Body of pancreas (tissue), 4 donors: ENCODE measurements at regions not wholly inside any gene's neighbourhood (a gene's known extent, or its start where the extent isn't known, plus 50 kb on each side); places are given as distances from the start of the nearest gene placed in this dataset.

Experiments
- POLR2A ChIP-seq, 3 donors: fragments of 450-650 bp; IDR thresholded peaks; one replicate each; pipeline ENCODE4 v1.6.1; 2016; ENCODE audit warnings: antibody characterized with exemption in 3 of 3, mild to moderate bottlenecking in 2 of 3
- TF ChIP-seq, protein P1 (sequence below), 7 experiments: fragments of 450-650 bp in 4 of 7; fragments of 200-600 bp in 3 of 7; sonication (generic) in 3 of 7; IDR thresholded peaks; one replicate each; pipeline ENCODE4 v1.5.1; 2016 to 2019; ENCODE audit warnings: antibody characterized with exemption in 7 of 7

DNA sequence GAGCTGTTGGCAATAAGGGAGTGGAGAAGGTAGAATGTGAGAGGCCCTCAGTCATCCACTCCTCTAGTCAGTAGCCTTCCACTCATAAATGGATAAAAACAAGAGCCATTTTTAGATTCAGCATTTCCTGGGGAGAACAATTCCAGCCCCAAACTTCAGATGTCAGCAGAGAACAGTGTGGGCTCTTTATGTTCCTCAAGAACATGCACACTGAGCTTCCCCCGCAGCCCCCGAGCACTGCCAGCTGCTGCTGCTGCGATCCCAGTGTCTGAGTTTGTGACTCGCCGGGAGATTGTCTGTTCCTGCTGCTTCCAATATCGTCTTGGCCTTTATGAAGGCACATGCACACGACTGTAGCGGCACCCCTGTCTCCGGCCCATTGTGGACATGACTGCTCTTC is 143.7 kb upstream of the CTNNA2 start:
- TF ChIP-seq, protein P1, sequence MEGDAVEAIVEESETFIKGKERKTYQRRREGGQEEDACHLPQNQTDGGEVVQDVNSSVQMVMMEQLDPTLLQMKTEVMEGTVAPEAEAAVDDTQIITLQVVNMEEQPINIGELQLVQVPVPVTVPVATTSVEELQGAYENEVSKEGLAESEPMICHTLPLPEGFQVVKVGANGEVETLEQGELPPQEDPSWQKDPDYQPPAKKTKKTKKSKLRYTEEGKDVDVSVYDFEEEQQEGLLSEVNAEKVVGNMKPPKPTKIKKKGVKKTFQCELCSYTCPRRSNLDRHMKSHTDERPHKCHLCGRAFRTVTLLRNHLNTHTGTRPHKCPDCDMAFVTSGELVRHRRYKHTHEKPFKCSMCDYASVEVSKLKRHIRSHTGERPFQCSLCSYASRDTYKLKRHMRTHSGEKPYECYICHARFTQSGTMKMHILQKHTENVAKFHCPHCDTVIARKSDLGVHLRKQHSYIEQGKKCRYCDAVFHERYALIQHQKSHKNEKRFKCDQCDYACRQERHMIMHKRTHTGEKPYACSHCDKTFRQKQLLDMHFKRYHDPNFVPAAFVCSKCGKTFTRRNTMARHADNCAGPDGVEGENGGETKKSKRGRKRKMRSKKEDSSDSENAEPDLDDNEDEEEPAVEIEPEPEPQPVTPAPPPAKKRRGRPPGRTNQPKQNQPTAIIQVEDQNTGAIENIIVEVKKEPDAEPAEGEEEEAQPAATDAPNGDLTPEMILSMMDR (IDR thresholded peaks at IDR 0.05), result no peak
- no peak for TF ChIP-seq POLR2A (IDR thresholded peaks at IDR 0.05)
